Activated T-cell treated with anti-CD3 and anti-CD28 coated beads for 24 hours (primary cell): ENCODE measurements at regions not wholly inside any gene's neighbourhood (a gene's known extent, or its start where the extent isn't known, plus 50 kb on each side); places are given as distances from the start of the nearest gene placed in this dataset.

Source experiments
- DNase-seq: peaks from one replicate; pipeline ENCODE4 v3.0.0-alpha.2; 2020; ENCODE audit warnings: low read depth

- no peak for DNase-seq
Measured at GRCh38 chr2:220166616-220167015, 539.2 kb downstream of the SLC4A3 start.

GRCh38 chr2:220167956-220168355, 540.5 kb downstream of the SLC4A3 start:
- DNase-seq = no peak

- no peak for DNase-seq
Measured at GRCh38 chr2:220168891-220169546, 541.6 kb downstream of the SLC4A3 start.

GRCh38 chr2:220174826-220175225, 547.4 kb downstream of the SLC4A3 start:
- DNase-seq = no peak

GRCh38 chr2:220175967-220176366, 548.5 kb downstream of the SLC4A3 start:
- DNase-seq = no peak

- no peak for DNase-seq
Measured at GRCh38 chr2:220178991-220179695, 551.7 kb downstream of the SLC4A3 start.

GRCh38 chr2:220181165-220181564, 553.7 kb downstream of the SLC4A3 start:
- DNase-seq = no peak

- DNase-seq = no peak
Measured at GRCh38 chr2:220182790-220183189, 555.4 kb downstream of the SLC4A3 start.

GRCh38 chr2:220185766-220186305, 558.4 kb downstream of the SLC4A3 start:
- DNase-seq = no peak

GRCh38 chr2:220188031-220188430, 560.6 kb downstream of the SLC4A3 start:
- DNase-seq = no peak

GRCh38 chr2:220191031-220191430, 563.6 kb downstream of the SLC4A3 start:
- no peak for DNase-seq

GRCh38 chr2:220191737-220192136, 564.3 kb downstream of the SLC4A3 start:
- no peak for DNase-seq

GRCh38 chr2:220192994-220193753, 565.7 kb downstream of the SLC4A3 start:
- DNase-seq = no peak

GRCh38 chr2:220194630-220195584, 567.5 kb downstream of the SLC4A3 start:
- DNase-seq = no peak

GRCh38 chr2:220198896-220199295, 571.5 kb downstream of the SLC4A3 start:
- no peak for DNase-seq

GRCh38 chr2:220202066-220202465, 574.6 kb downstream of the SLC4A3 start:
- DNase-seq = no peak

GRCh38 chr2:220209093-220209492, 581.7 kb downstream of the SLC4A3 start:
- no peak for DNase-seq

- no peak for DNase-seq
Measured at GRCh38 chr2:220209751-220210150, 582.3 kb downstream of the SLC4A3 start.

- no peak for DNase-seq
Measured at GRCh38 chr2:220212296-220213080, 585.1 kb downstream of the SLC4A3 start.

GRCh38 chr2:220215785-220216184, 588.4 kb downstream of the SLC4A3 start:
- DNase-seq = no peak

GRCh38 chr2:220219371-220219770, 591.9 kb downstream of the SLC4A3 start:
- DNase-seq = no peak
